GM21515 (cell line): ENCODE measurements at regions not wholly inside any gene's neighbourhood (a gene's known extent, or its start where the extent isn't known, plus 50 kb on each side); places are given as distances from the start of the nearest gene placed in this dataset.
"Not testable (repeated sequence)": the region's sequence is repeated elsewhere in the genome, so short reads cannot be mapped to it uniquely, and the experiment has no call there.

Experiments used
- ATAC-seq: cut with Tn5 transposase; IDR thresholded peaks from one replicate; pipeline ENCODE4 v1.9.1; 2021; ENCODE audit not compliant: unreplicated experiment

DNA sequence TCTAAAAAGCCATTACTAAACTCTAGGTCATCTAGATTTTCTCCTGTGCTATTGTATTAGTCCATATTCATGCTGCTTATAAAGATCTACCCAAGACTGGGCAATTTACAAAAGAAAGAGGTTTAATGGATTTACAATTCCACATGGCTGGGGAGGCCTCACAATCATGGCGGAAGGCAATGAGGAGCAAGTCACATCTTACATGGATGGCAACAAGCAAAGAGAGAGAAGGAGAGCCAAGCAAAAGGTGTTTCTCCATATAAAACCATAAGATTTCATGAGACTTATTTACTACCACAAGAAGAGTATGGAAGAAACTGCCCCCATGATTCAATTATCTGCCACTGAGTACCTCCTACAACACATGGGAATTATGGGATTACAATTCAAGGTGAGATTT, 69.6 kb upstream of the CCDC6 start:
- not testable (repeated sequence) for ATAC-seq

DNA sequence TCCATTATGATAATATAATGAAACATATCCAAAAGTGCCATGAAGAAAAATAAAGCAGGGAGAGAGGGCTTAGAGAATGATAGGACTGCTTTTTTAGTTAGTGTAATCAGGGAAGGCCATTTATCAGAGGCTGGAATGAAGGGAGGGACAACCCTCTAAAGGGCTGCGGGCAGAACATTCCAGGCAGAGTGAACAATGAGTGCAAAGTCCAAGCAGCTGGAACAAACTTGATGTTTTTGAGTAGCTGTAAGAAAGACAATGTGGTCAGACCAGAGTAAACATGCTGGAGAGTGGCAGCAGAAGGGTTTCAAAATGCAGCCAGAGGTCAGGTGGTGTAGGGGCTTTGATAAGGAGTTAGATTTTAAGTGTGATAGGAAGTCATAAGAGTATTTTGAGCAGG, 65.6 kb upstream of the CCDC6 start:
- ATAC-seq, result no peak

DNA sequence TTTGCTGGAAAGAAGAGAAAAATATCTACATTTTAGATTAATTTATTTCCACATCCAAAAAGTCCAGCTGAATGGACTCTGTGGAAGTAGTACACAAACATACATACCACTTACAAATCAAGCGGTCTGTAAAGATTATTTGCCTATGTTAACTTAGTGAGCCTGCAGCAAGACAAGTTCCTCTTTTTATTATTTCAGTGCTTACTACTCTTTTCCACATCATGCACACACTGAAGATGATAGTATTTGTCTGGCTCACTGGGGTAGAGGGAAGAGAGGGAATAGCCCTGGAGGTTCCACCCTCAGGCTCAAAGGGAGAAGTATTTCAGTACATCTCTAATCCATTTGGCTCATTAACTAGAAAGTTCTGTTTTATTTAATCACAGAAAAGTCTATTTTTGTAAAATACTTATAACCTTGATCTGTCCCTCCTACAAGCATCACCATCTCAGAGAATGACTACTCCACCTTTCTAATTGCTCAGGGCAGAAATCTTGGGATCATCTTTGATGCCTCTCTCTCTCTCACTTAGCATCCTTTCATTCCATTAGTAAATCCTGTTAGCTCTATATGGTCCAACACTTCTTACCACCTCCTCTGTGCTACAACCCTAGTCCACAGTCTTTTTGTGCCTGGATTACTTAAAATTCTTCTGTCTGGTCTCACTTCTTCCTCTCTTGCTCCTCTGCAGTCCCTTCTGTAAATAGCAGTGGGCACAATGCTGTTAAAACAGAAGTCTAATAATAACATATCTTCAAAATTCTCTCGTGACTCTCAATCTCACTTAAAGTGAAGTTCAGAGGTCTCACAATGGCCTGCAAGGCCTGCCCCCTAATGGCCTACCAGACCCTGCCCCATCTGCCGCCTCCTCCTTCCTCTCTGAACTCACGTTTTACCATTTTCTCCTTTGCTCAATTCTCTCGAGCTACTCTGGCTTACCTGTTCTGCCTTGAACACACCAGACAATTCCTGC, 64.3 kb upstream of the CCDC6 start:
- peak; percentile 87 for ATAC-seq

DNA sequence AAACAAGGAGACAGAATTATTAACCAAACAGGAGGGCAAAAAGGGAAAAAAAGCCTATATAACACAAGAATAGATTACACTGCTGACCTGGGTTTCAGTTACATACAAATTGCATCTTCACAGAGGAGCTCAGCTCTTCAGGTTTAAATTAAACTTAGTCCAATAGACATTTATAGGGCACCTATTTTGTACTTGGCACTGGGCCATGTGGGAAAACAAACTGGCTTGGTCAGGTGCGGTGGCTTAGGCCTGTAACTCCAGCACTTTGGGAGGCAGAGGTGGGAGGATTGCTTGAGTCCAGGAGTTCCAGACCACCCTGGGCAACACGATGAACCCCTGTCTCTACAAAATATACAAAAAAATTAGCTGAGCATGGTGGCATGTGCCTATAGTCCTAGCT, 62.3 kb upstream of the CCDC6 start:
- no peak for ATAC-seq

DNA sequence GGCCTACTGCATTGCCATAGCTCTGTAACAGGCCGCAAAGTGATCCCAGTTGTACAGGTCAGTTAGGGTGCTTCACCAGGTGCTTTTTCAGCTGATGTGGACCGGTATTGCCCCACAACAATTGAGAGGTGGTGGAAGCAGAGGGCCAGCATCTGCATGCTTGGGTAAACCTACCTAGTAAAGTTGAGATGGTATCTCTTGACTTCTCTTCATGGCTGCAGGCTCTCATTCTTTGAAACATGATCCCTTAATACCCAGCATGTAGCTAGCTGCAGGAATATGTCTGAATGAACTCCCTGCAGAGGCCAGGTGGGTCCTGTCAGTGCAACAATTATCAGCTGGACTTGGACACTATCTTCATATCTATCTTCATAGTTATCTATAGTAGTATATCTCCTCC, 60.7 kb upstream of the CCDC6 start:
- ATAC-seq, result no peak

DNA sequence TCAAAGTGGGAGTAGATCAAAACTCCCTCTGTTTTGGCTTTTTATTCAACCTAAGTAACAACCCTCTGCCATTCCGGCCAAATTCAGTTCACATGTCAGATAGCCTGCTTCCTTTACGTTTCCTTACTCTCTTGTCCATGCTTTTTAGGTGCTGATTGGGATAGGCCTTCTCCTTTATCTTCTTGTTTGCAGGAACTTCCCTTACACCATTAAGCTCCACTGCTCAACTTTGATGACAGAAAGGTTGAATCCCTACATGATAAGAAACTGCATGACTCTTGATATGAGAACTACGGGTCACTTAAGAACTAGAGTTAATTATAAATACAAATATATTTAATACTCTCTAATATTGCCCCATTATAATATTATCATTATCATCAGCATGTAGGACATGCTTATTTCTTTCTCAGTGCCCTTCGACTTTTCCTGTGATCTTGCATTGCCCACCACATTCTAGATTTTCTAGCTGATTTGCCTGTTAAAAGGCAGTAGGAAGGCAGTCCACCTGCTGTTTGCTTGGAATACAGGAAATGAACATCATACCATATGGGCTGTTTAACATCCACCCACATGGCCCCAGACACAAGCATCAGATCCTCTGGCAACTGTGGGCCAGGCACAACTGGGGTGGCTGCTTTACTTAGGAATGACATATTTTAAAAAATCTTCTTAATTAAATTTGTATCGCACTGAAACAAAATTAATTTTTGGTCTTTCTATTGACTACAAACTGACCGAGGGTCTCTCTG, 59.7 kb upstream of the CCDC6 start:
- no peak for ATAC-seq

DNA sequence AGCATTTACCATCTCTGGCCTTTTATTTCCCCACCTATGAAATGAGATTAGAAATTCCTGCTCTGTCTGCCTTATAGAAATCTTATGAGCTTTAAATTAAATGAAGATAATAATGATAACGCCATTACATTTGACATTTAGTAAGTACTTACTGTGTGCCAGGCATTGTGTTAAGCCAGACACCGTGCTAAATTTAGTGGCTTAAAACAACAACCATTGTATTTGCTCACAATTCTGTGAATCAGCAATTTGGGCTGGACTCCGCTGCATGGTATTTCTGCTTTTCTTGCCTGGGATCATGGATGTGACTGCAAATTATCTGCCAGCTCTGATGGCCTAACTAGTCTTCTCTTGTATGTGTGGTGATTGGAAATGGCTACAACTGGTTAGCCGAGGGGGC, 56.4 kb upstream of the CCDC6 start:
- no peak for ATAC-seq

DNA sequence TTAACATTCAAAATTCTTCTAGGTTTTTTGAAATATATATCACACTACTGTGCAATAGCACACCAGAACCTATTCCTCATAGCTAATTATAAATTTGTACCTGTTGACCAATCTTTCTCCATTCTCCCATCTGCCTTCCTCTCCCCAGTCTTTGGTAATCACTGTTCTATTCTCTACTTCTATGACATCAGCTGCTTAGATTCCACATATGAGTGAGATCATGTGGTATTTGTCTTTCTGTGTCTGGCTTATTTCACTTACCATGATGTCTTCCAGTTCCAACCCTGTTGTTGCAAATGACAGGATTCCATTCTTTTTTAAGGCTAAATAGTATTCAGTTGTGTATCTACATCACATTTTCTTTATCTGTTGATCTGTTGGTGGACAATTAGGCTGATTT, 54.4 kb upstream of the CCDC6 start:
- ATAC-seq, result no peak

DNA sequence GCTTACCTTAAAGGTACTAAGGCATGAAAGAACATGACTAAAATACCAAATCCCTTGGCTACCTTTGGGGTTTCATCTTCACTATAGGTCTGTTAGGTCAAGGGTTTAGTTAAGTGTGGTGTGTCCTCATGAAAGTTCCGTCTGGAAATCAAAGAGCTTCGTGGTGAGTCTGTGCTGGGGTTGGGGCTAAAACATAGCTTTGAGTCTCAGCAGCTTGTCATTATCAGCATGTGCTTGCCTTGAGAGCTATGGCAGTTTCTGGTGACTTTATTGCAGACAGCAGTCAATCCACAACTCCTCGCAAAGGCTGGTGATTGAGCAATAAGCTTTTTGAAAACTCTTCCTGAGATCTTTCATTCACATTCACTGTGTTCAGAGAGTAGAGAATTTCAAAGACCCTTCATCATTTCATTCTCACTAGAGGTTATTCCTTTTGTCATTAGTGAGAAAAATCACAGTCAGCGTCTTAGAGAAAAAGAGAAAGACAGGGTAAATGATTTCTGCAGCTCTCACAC, 53.2 kb upstream of the CCDC6 start:
- no peak for ATAC-seq

DNA sequence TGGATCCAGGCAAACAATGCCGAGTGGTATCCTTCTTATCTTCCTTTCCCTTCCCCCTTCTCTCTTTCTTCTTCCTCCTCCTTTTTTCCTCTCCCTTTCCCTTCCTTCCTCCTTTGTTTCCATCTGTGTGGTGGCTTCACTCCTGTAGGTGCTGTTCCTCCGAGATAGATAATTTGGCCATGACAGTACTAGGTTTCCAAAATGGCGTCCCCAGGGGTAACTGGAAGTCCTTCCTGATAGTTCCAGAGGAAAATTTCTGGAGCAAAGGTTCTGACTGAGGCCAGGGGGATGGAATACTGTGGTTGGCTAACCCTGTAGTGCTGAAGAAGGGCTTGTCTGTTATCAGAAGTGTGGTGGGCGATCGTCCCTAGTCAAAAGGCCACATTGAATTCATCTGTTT, 52.5 kb upstream of the CCDC6 start:
- ATAC-seq, result no peak

DNA sequence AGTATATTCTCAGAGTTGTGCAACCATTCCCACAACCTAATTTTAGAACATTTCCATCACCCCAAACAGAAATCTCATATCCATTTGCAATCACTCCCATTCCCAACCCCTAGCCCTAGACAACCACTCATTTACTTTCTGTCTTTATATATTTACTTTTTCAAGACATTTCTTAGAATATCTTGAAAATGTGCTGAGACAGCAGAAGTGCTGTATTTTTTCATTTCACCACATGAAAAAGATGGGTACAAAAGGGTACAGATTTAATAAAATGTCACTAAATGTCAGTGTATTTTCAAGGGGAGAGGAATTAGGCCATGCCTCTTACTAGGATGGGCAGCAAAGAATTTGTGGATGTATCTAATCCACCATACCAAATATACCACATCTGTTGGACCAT, 51.6 kb upstream of the CCDC6 start:
- ATAC-seq, result no peak
